ENCODE measurements at regions not wholly inside any gene's neighbourhood (a gene's known extent, or its start where the extent isn't known, plus 50 kb on each side); places are given as distances from the start of the nearest gene placed in this dataset.

DNA sequence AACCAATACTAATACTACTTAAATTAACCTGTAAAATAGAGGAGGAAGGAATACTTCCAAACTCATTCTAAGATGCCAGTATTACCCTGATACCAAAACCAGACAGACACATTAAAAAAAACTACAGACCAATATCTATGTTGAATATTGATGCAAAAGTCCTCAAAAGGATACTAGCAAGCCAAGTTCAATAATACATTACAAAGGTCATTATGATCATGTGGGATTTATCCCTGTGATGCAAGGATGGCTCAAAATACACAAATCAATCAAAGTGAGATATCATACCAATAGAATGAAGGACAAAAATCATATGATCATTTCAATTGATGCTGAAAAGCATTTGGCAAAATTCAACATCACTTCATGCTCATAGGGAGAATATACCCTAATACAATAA is 97.2 kb upstream of the ATXN7L3B start:
- TF ChIP-seq, protein P1, sequence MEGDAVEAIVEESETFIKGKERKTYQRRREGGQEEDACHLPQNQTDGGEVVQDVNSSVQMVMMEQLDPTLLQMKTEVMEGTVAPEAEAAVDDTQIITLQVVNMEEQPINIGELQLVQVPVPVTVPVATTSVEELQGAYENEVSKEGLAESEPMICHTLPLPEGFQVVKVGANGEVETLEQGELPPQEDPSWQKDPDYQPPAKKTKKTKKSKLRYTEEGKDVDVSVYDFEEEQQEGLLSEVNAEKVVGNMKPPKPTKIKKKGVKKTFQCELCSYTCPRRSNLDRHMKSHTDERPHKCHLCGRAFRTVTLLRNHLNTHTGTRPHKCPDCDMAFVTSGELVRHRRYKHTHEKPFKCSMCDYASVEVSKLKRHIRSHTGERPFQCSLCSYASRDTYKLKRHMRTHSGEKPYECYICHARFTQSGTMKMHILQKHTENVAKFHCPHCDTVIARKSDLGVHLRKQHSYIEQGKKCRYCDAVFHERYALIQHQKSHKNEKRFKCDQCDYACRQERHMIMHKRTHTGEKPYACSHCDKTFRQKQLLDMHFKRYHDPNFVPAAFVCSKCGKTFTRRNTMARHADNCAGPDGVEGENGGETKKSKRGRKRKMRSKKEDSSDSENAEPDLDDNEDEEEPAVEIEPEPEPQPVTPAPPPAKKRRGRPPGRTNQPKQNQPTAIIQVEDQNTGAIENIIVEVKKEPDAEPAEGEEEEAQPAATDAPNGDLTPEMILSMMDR (IDR thresholded peaks at IDR 0.05; ENCODE audit: poor library complexity, severe bottlenecking): no peak
- TF ChIP-seq REST (IDR thresholded peaks at IDR 0.05; ENCODE audit: borderline replicate concordance) (no peak), EZH2 (IDR thresholded peaks at IDR 0.05; ENCODE audit: borderline replicate concordance, insufficient read depth, low read length, poor library complexity, severe bottlenecking) (no peak), RAD21 (conservative IDR thresholded peaks at IDR 0.05) (no peak)

Data from neural cell (in vitro differentiated cells).